GM19468 (cell line): ENCODE measurements at regions not wholly inside any gene's neighbourhood (a gene's known extent, or its start where the extent isn't known, plus 50 kb on each side); places are given as distances from the start of the nearest gene placed in this dataset.
A peak's percentile ranks its signal among the peaks of the same experiment; 100 is the strongest.
"Not testable (repeated sequence)": the region's sequence is repeated elsewhere in the genome, so short reads cannot be mapped to it uniquely, and the experiment has no call there.

Source experiments
- ATAC-seq: cut with Tn5 transposase; IDR thresholded peaks from one replicate; pipeline ENCODE4 v1.9.1; 2021; ENCODE audit warnings: mild to moderate bottlenecking, moderate library complexity, moderate number of reproducible peaks; ENCODE audit not compliant: unreplicated experiment; ENCODE audit errors: extremely low read depth

DNA sequence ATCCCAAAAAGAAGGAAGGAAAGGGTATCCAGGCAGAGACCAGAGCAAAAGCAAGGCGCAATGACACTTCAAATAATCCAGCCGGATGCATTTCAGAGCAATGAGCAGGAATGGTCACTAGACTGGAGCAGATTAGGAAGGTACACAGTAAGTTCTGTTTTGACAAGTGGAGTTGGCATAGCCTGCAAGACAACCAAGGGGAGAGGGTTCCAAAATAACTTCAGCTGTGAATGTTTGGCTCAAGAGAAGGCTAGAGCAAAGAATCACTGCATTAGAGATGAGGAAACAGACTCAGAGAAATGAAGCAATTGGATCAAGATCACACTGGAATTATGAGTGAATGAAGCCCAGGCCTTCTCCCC, 90.0 kb upstream of the EGFL6 start:
- ATAC-seq, result no peak

DNA sequence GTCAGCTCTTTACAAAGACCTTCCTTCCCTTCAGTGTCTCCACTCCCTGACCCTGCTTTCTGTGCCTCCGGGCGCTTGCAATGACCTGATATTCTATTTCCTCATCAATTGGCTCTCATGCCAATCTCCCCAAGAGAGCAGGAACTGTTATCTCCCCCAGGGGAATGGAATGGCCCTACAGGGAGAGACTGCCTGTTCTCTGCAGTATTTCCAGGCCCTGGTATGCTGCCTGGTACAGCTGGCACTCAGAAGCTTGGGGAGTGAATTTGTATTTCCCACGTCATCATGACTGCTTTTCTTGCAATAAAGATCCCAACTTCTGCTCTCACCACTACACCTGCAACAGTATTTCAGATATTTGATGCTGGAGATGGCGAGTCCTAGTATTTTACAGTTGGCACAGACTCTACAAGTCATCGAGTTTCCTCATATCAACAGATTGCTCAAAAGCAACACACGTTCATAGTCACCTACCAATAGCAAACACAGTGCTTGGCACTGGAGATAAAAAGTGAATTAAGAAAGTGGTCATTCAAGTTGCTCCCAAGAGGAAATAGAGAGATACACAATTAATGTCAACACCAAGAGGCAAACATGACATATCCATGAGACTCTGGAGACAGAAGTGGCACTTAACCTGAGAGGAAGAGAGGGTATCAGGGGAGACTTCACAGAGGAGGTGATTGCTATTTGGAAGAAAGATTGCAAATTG, 90.5 kb upstream of the EGFL6 start:
- no peak for ATAC-seq

- no peak for ATAC-seq
Observed at GRCh38 chrX:13476384-13476783, 93.0 kb upstream of the EGFL6 start.

DNA sequence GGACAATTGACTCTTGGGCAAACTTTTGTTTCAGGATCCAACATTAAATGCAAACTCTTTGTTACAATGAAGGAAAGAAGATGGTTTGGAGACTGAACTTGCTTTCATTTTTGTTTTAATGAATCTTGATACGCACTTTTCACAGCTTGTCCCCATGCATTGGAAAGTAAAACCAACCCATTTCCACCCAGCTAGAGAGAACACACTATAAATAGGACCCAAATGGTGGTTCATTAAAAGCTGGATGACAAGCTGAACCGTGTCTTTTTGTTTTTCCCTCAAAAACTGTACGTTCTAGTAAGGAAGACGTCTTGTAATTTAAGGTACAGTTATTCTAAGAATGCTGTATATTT, 95.3 kb upstream of the EGFL6 start:
- ATAC-seq, result no peak

- ATAC-seq, result peak; percentile 61
Observed at GRCh38 chrX:13473442-13474163, 95.8 kb upstream of the EGFL6 start.

DNA sequence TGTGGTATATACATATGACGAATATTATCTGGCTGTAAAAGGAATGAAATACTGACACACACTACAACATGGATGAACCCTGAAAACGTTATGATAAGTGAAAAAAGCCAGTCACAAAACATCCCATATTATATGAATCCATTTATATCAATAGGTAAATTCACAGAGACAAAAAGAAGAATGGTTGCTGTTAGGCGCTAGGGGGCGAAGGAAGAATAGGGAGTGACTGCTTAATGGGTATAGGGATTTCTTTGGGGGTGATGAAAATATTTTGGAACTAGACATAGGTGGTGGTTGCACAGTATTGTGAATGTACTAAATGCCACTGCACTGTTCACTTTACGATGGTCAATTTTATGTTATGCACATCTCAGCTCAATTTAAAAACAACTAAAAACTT, 96.4 kb upstream of the EGFL6 start:
- no peak for ATAC-seq

DNA sequence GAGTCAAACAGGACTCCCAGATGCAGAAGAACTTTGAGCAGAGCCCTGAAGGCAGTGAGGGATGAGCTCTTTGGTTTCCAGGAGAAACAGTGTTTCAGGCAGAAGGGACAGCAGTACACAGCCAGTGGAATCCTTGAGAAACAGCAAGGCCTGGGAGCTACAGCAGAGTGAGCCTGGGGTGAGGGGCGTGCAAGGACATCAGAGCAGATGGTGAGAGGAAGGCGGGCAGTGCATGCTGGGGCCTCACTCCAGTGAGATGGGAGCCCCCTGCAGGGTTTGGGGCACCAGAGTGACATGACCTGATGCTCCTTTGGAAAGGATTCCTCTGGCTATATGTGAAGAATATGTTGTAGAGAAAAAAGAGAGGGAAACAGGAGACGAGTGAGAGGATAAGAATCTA, 98.1 kb upstream of the EGFL6 start:
- ATAC-seq, result no peak

DNA sequence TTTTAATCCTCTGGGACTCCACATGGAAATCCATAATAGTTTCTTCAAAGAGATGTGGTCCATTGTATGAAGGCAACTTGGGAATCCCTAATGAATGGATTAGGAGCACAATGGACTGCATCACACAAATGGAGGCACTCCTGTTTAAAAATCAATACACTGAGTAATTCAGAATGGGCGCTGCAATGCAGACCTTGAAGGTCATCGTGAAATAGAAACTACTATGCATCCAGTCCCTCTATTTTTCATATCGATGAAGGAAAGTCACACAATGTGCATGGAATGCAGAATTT, 98.8 kb upstream of the EGFL6 start:
- ATAC-seq, result no peak

- ATAC-seq, result no peak
Observed at GRCh38 chrX:13469963-13470684, 99.3 kb upstream of the EGFL6 start.

GRCh38 chrX:13468096-13468495, 101.3 kb upstream of the EGFL6 start:
- no peak for ATAC-seq

GRCh38 chrX:13467243-13467642, 102.2 kb upstream of the EGFL6 start:
- ATAC-seq, result no peak

- ATAC-seq, result no peak
Observed at GRCh38 chrX:13464599-13465275, 104.7 kb upstream of the EGFL6 start.

- ATAC-seq, result no peak
Observed at GRCh38 chrX:13463608-13464007, 105.8 kb upstream of the EGFL6 start.

DNA sequence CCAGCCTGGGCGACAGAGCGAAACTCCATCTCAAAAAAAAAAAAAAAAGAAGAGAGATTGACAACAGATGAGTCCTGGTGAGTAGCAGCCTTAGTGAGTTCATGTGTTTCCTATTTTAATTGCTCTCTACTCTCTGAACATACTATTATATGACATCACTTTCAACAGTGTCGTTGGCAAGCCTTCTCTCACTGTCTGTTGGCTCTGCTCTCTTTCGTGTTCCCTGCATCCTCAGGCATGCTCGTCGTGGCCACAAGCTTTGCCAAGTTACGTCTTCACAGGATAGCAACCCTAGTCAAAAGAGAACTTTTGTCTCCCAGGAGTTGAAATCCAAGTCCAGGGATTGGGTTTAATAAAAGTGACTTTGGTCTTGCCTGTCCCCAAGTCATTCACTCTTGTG, 117.1 kb upstream of the EGFL6 start:
- no peak for ATAC-seq

GRCh38 chrX:13449441-13449840, 120.0 kb upstream of the EGFL6 start:
- no peak for ATAC-seq

DNA sequence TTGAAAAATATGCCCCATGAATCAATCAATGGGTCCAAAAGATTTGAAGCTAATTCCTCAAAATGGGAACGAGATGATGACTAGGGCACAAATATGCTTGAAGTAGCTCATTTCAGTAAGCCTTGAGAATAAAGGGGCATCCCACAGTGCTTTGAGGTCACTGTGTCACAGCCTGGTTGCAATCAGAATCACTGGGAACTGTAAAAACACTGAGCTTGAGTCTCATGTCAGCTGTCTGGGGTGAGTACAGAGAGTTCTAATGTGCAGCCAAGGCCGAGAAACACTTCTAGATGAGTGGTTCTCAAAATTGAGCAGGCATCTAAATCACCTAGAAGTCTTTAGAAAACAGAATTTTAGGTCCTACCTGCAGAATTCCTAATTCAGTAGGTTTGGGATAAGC, 120.5 kb upstream of the EGFL6 start:
- ATAC-seq, result no peak

DNA sequence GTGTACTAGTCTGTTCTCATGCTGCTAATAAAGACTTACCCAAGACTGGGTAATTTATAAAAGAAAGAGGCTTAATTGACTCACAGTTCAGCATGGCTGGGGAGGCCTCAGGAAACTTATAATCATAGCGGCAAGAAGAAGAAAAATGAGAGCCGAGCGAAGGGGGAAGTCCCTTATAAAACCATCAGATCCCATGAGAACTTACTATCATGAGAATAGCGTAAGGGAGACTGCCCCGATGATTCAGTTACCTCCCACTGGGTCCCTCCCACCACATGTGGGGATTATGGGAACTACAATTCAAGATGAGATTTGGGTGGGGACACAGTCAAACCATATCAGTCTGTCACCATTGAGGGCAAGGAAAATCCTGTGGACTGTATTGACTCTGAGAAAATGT, 121.8 kb upstream of the ATXN3L start:
- ATAC-seq, result not testable (repeated sequence)

DNA sequence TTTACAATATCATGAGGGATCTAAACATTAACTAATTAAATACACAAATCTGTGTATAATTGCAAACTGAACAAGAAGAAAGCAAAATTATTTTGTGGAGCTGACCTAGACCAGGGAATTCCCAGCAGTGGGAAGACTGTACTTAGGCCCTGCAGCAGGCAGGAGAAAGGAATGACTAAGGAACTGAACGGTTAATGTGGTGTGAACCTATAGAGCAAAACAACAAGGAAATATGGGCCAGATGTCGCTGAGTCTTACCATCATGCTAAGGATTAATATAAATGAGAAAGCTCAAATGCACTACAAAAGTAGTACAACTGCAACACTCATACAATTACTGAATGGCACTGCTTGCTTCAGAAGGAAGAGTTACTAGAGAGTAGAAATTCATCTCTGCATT, 120.3 kb upstream of the ATXN3L start:
- no peak for ATAC-seq

- no peak for ATAC-seq
Observed at GRCh38 chrX:13433298-13433605, 113.4 kb upstream of the ATXN3L start.

DNA sequence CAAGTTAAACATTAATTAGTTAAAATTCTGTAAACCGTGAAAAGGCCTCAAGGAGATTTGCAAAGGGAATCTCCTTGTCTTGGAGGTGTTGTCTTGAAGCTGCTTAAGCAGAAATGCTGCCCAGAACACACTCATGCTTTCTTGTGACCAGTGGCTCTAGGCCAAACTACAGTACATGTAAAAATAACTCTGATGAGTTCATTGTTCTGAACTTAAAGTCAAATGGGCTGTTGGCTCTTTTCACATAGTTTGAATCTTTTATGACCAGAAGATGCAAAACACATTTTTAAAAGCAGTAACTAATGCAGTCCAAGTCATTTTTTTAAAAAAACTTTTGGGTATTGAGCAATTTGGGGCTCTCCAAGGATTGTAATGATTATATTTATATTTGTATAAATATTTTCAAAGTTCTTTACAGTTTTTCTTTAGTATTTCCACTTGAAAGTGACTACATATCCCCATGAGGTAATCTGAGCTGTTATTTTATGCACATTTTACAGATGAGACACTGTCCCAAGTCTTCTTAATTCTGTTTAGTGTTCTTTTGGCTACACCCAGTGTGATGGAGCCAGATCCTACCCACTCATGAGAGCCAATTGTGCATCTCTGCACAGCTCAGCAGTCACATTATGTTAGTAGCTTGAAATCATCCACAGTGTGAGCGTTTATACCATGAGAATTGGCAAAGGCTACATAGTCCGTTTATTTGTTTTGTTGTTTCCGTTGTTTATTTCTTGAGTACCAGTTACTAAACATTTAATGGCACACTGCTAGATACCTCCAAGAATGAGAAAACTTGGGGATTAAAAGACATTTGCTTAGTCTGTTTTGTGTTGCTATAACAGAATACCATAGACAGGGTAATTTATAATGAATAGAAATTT, 112.8 kb upstream of the ATXN3L start:
- ATAC-seq, result no peak
